ENCODE measurements at regions not wholly inside any gene's neighbourhood (a gene's known extent, or its start where the extent isn't known, plus 50 kb on each side); places are given as distances from the start of the nearest gene placed in this dataset.

DNA sequence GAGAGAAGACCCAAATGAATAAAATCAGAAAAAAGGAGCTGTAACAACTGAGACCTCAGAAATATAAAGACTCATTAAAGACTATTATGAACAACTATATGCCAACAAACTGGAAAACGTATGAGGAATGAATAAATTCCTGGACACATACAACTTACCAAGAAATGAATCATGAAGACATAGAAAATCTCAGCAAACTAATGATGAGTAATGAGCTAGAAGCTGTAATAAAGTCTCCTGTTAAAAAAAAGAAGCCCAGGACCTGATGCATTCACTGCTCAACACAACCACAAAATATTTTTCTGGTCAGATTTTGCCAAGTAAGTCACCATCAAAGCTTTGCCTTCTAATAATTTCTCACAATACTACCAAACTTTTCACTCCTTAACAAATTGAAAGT, 666.7 kb downstream of the LRRC70 start:
- TF ChIP-seq, protein P1, sequence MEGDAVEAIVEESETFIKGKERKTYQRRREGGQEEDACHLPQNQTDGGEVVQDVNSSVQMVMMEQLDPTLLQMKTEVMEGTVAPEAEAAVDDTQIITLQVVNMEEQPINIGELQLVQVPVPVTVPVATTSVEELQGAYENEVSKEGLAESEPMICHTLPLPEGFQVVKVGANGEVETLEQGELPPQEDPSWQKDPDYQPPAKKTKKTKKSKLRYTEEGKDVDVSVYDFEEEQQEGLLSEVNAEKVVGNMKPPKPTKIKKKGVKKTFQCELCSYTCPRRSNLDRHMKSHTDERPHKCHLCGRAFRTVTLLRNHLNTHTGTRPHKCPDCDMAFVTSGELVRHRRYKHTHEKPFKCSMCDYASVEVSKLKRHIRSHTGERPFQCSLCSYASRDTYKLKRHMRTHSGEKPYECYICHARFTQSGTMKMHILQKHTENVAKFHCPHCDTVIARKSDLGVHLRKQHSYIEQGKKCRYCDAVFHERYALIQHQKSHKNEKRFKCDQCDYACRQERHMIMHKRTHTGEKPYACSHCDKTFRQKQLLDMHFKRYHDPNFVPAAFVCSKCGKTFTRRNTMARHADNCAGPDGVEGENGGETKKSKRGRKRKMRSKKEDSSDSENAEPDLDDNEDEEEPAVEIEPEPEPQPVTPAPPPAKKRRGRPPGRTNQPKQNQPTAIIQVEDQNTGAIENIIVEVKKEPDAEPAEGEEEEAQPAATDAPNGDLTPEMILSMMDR (IDR thresholded peaks at IDR 0.05): no peak
- no peak for TF ChIP-seq POLR2A (IDR thresholded peaks at IDR 0.05)
